Osteoblast (primary cell): ENCODE measurements at regions not wholly inside any gene's neighbourhood (a gene's known extent, or its start where the extent isn't known, plus 50 kb on each side); places are given as distances from the start of the nearest gene placed in this dataset.

Experiments used
- DNase-seq: peaks from one replicate; pipeline ENCODE4 v3.0.0; 2011; ENCODE audit warnings: low spot score, mixed read lengths; ENCODE audit not compliant: insufficient read length; ENCODE audit errors: missing footprints
- H2AFZ ChIP-seq: 2 replicates; pipeline ENCODE4 v1.6.0; 2011; ENCODE audit warnings: mild to moderate bottlenecking, low read length
- H3K27ac ChIP-seq: 2 replicates; pipeline ENCODE4 v1.5.1; 2011; ENCODE audit warnings: mild to moderate bottlenecking, low read depth, low read length, moderate library complexity
- H3K27me3 ChIP-seq: 2 replicates; pipeline ENCODE4 v1.6.0; 2012; ENCODE audit warnings: mild to moderate bottlenecking, control low read depth, inconsistent platforms, low read length, moderate library complexity; ENCODE audit not compliant: insufficient read depth
- H3K36me3 ChIP-seq: 2 replicates; pipeline ENCODE4 v1.5.1; 2011; ENCODE audit warnings: mild to moderate bottlenecking, low read length, control low read depth, moderate library complexity; ENCODE audit not compliant: insufficient read depth
- H3K4me1 ChIP-seq: 2 replicates; pipeline ENCODE4 v1.5.1; 2011; ENCODE audit warnings: mild to moderate bottlenecking, low read length, control low read depth, moderate library complexity; ENCODE audit not compliant: insufficient read depth
- H3K4me2 ChIP-seq: 2 replicates; pipeline ENCODE4 v1.6.0; 2011; ENCODE audit warnings: mild to moderate bottlenecking, low read length; ENCODE audit not compliant: insufficient read depth
- H3K4me3 ChIP-seq: fragments of 200-600 bp; sonication (generic); 3 replicates; pipeline ENCODE4 v1.5.1; 2012; ENCODE audit warnings: mild to moderate bottlenecking, low read length, inconsistent platforms; ENCODE audit not compliant: insufficient read depth
- H3K79me2 ChIP-seq: 2 replicates; pipeline ENCODE4 v1.6.0; 2012; ENCODE audit warnings: mild to moderate bottlenecking, low read length, control low read depth, inconsistent platforms; ENCODE audit not compliant: insufficient read depth
- H3K9me3 ChIP-seq: 2 replicates; pipeline ENCODE4 v1.5.1; 2011; ENCODE audit warnings: low read depth, low read length, control low read depth
- H4K20me1 ChIP-seq: 2 replicates; pipeline ENCODE4 v1.6.0; 2012; ENCODE audit warnings: mild to moderate bottlenecking, low read length, control low read depth; ENCODE audit not compliant: insufficient read depth
- CTCF ChIP-seq: IDR thresholded peaks from 2 replicates; pipeline ENCODE4 v1.5.1; 2011; ENCODE audit warnings: mild to moderate bottlenecking, low read depth, low read length, moderate library complexity; ENCODE audit errors: extremely low read depth

GRCh38 chr12:42776396-42776795 is 186.8 kb upstream of the PRICKLE1 start:
- Histone ChIP-seq H3K27ac (no peak overlapping the region), H3K36me3 (no peaks in the 10 kb centered on the region)
- TF ChIP-seq CTCF, result no peak

GRCh38 chr12:42774238-42774637 is 184.7 kb upstream of the PRICKLE1 start:
- Histone ChIP-seq H3K4me2 (no peak overlapping the region), H3K36me3 (no peaks in the 10 kb centered on the region), H3K4me1 (peaks cover 4% of the 10 kb centered on the region), H3K79me2 (no peaks in the 10 kb centered on the region), H3K27ac (no peak overlapping the region), H4K20me1 (no peaks in the 10 kb centered on the region), H2AFZ (no peak overlapping the region), H3K9me3 (no peaks in the 10 kb centered on the region), H3K4me3 (no peak overlapping the region), H3K27me3 (peaks cover 26% of the 10 kb centered on the region)
- TF ChIP-seq CTCF, result no peak
- DNase-seq, result no peak

More at GRCh38 chr12:42776396-42776795, 186.8 kb upstream of the PRICKLE1 start:
- Histone ChIP-seq H3K4me1 (peaks cover 14% of the 10 kb centered on the region), H3K79me2 (no peaks in the 10 kb centered on the region), H3K4me3 (no peak overlapping the region), H3K4me2 (no peak overlapping the region), H3K9me3 (no peaks in the 10 kb centered on the region), H2AFZ (no peak overlapping the region), H3K27me3 (peaks cover 26% of the 10 kb centered on the region), H4K20me1 (no peaks in the 10 kb centered on the region)
- DNase-seq, result no peak

DNA sequence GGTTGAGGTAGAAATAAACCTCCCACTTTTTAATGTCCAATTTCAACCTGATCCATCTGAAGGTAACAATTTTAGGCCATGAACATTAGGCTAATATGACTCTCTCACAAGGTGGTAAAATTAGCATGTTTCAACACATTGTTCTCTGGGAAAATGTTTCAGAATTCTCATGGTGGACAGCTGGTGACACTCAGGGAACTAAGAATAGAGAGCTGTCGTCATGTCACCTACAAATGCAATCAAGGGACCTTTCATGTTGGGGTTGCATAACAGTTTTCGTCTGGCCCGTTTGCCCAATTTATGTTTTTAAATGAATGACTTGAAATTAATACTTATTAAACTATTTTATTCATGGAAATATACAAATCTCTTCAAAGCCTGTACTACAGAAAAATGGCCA is 180.7 kb upstream of the PRICKLE1 start:
- TF ChIP-seq CTCF, result no peak
- DNase-seq, result no peak
- H3K4me2 ChIP-seq, result no peak overlapping the region

GRCh38 chr12:42769455-42769854 is 179.9 kb upstream of the PRICKLE1 start:
- no peaks in the 10 kb centered on the region for H4K20me1 ChIP-seq
- no peak overlapping the region for H3K4me3 ChIP-seq
- no peaks in the 10 kb centered on the region for H3K9me3 ChIP-seq
- H2AFZ ChIP-seq, result no peak overlapping the region
- no peak for TF ChIP-seq CTCF
- H3K36me3 ChIP-seq, result no peaks in the 10 kb centered on the region
- H3K27ac ChIP-seq, result no peak overlapping the region
- H3K4me2 ChIP-seq, result no peak overlapping the region
- DNase-seq, result no peak
- H3K4me1 ChIP-seq, result no peaks in the 10 kb centered on the region
- H3K79me2 ChIP-seq, result no peaks in the 10 kb centered on the region
- peaks cover 12% of the 10 kb centered on the region for H3K27me3 ChIP-seq

More for the DNA sequence above, 180.7 kb upstream of the PRICKLE1 start:
- H3K27me3 ChIP-seq, result peaks cover 16% of the 10 kb centered on the region
- H3K27ac ChIP-seq, result no peak overlapping the region
- H3K79me2 ChIP-seq, result no peaks in the 10 kb centered on the region
- no peak overlapping the region for H3K4me3 ChIP-seq
- no peaks in the 10 kb centered on the region for H3K36me3 ChIP-seq
- H2AFZ ChIP-seq, result no peak overlapping the region
- no peaks in the 10 kb centered on the region for H4K20me1 ChIP-seq
- no peaks in the 10 kb centered on the region for H3K4me1 ChIP-seq
- H3K9me3 ChIP-seq, result no peaks in the 10 kb centered on the region
